OCI-LY3 (cell line): ENCODE measurements at regions not wholly inside any gene's neighbourhood (a gene's known extent, or its start where the extent isn't known, plus 50 kb on each side); places are given as distances from the start of the nearest gene placed in this dataset.

ENCODE experiments used
- H2AFZ ChIP-seq: fragments of 200-600, 300-600 bp; shearing (Covaris generic); 2 replicates; pipeline ENCODE4 v1.6.0; 2014; ENCODE audit warnings: antibody characterized with exemption, low read depth, low read length
- H3K27ac ChIP-seq: fragments of 200-600, 300-600 bp; sonication (generic); 2 replicates; pipeline ENCODE4 v1.5.1; 2014; ENCODE audit warnings: mild to moderate bottlenecking, low read length, moderate library complexity, mixed read lengths
- H3K27me3 ChIP-seq: fragments of 200-600, 300-600 bp; sonication (generic); 2 replicates; pipeline ENCODE4 v1.6.1; 2014; ENCODE audit warnings: low read depth, low read length, mixed read lengths
- H3K36me3 ChIP-seq: fragments of 200-600, 300-600 bp; sonication (generic); replicated peaks from 2 replicates; pipeline ENCODE3; 2014; ENCODE audit warnings: low read depth, low read length, mixed read lengths
- H3K4me1 ChIP-seq: fragments of 300-600, 200-600 bp; sonication (generic); 2 replicates; pipeline ENCODE4 v1.6.1; 2014; ENCODE audit warnings: low read length, mixed read lengths
- H3K4me2 ChIP-seq: fragments of 200-600, 300-600 bp; sonication (generic); 2 replicates; pipeline ENCODE4 v1.6.1; 2014; ENCODE audit warnings: low read length, mixed read lengths
- H3K4me3 ChIP-seq: fragments of 300-600, 200-600 bp; sonication (generic); 2 replicates; pipeline ENCODE4 v1.5.1; 2014; ENCODE audit warnings: antibody characterized with exemption, mild to moderate bottlenecking, low read length, moderate library complexity
- H3K79me2 ChIP-seq: fragments of 300-600, 200-600 bp; shearing (Covaris generic); 2 replicates; pipeline ENCODE4 v1.6.1; 2014; ENCODE audit warnings: mild to moderate bottlenecking, low read length, mixed read lengths
- H3K9ac ChIP-seq: fragments of 300-600, 200-600 bp; shearing (Covaris generic); 2 replicates; pipeline ENCODE4 v1.6.0; 2014; ENCODE audit warnings: mild to moderate bottlenecking, low read length, moderate library complexity
- H3K9me3 ChIP-seq: fragments of 200-600, 300-600 bp; shearing (Covaris generic); 2 replicates; pipeline ENCODE4 v1.6.1; 2014; ENCODE audit warnings: low read length, mixed read lengths; ENCODE audit not compliant: insufficient read depth
- H4K20me1 ChIP-seq: fragments of 200-600, 300-600 bp; sonication (generic); 2 replicates; pipeline ENCODE4 v1.6.1; 2016; ENCODE audit warnings: low read length, mixed read lengths; ENCODE audit not compliant: insufficient read depth
- EZH2phosphoT487 ChIP-seq: fragments of 200-600 bp; shearing (Covaris generic); IDR thresholded peaks from 2 replicates; pipeline ENCODE4 v1.6.1; 2018; ENCODE audit warnings: antibody characterized with exemption, mixed run types, low read depth
- TF ChIP-seq, protein P1 (sequence below): fragments of 200-600, 300-600 bp; sonication (generic); IDR thresholded peaks from 2 replicates; pipeline ENCODE4 v1.5.1; 2014; ENCODE audit warnings: antibody characterized with exemption, low read length, low read depth

DNA sequence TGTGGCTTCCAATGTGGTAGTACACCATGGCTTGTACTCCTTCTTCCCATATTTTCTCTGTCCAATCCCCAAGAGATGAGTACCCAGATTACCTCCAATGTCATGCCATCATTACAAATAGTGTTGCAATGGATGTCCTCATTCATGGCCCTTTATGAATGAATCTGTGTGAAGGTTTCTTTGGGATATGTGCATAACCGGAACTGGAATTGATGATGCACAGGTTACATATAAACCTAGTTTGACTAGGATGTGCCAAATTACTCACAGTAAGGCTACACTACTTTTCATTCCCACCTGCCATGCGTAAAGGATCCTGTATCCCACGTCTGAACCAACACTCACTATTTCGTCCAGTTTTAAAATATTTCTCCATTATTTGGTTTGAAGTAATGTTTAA, 173.9 kb upstream of the CXCR4 start:
- Histone ChIP-seq H3K4me3 (no peak overlapping the region), H2AFZ (no peak overlapping the region), H3K9me3 (no peaks in the 10 kb centered on the region), H3K79me2 (no peaks in the 10 kb centered on the region), H3K4me1 (no peaks in the 10 kb centered on the region), H3K27me3 (no peaks in the 10 kb centered on the region), H4K20me1 (no peaks in the 10 kb centered on the region), H3K27ac (no peak overlapping the region), H3K9ac (no peak overlapping the region), H3K4me2 (no peak overlapping the region), H3K36me3 (no peaks in the 10 kb centered on the region)
- TF ChIP-seq EZH2phosphoT487 = no peak
- TF ChIP-seq, protein P1, sequence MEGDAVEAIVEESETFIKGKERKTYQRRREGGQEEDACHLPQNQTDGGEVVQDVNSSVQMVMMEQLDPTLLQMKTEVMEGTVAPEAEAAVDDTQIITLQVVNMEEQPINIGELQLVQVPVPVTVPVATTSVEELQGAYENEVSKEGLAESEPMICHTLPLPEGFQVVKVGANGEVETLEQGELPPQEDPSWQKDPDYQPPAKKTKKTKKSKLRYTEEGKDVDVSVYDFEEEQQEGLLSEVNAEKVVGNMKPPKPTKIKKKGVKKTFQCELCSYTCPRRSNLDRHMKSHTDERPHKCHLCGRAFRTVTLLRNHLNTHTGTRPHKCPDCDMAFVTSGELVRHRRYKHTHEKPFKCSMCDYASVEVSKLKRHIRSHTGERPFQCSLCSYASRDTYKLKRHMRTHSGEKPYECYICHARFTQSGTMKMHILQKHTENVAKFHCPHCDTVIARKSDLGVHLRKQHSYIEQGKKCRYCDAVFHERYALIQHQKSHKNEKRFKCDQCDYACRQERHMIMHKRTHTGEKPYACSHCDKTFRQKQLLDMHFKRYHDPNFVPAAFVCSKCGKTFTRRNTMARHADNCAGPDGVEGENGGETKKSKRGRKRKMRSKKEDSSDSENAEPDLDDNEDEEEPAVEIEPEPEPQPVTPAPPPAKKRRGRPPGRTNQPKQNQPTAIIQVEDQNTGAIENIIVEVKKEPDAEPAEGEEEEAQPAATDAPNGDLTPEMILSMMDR = no peak

DNA sequence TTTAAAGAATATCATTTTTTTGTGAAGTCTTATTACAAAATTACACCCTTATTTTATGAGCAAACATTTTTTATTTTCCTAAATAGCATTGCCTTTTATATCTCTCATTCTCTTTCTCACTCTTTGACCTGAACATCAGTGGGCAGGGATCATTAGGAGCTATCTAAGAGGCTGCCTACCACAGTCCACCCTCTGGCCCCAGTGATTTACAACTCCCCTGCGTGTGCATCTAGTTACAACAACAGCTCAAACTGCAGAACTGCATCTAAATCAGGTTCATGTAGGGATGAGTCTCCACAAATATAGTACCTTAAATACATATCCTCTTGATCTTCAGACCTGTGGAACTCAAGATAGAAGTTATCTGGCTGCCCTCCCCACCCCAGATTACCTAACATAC, 172.4 kb upstream of the CXCR4 start:
- H3K4me2 ChIP-seq = no peak overlapping the region
- H3K79me2 ChIP-seq = no peaks in the 10 kb centered on the region
- H3K9ac ChIP-seq = no peak overlapping the region
- TF ChIP-seq, protein P1 = no peak
- no peak for TF ChIP-seq EZH2phosphoT487
- H3K36me3 ChIP-seq = no peaks in the 10 kb centered on the region
- no peak overlapping the region for H3K4me3 ChIP-seq
- H3K9me3 ChIP-seq = no peaks in the 10 kb centered on the region
- no peaks in the 10 kb centered on the region for H4K20me1 ChIP-seq
- H3K27ac ChIP-seq = no peak overlapping the region
- H3K4me1 ChIP-seq = peaks cover 4% of the 10 kb centered on the region; the same call in 1 of the 2 replicates
- no peak overlapping the region for H2AFZ ChIP-seq
- H3K27me3 ChIP-seq = no peaks in the 10 kb centered on the region

DNA sequence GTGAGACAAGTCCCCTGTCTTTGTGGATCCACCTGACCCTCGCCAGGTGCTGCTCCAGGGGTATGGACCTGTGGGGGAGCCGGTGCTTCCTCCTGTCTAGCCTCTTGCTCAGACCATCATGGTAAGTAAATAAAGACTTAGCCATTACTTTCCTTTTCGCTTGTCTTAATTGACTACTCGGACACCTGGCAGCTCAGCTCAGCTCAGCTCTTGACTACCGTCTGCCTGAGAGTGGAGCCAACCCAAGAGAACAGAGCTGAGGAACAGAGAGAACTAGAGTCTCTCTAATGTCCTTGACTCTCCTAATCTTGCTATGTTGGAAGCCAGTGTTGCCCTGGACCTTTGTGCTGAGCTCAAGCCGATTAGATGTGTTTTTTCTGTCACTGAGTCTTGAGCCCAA, 170.3 kb upstream of the CXCR4 start:
- Histone ChIP-seq H3K4me1 (peaks cover 7% of the 10 kb centered on the region; the same call in 1 of the 2 replicates), H3K27me3 (no peaks in the 10 kb centered on the region), H4K20me1 (no peaks in the 10 kb centered on the region), H3K4me3 (no peak overlapping the region), H3K9me3 (no peaks in the 10 kb centered on the region), H2AFZ (no peak overlapping the region), H3K79me2 (no peaks in the 10 kb centered on the region), H3K9ac (no peak overlapping the region), H3K4me2 (no peak overlapping the region), H3K36me3 (no peaks in the 10 kb centered on the region), H3K27ac (no peak overlapping the region)
- no peak for TF ChIP-seq EZH2phosphoT487
- TF ChIP-seq, protein P1 = no peak

DNA sequence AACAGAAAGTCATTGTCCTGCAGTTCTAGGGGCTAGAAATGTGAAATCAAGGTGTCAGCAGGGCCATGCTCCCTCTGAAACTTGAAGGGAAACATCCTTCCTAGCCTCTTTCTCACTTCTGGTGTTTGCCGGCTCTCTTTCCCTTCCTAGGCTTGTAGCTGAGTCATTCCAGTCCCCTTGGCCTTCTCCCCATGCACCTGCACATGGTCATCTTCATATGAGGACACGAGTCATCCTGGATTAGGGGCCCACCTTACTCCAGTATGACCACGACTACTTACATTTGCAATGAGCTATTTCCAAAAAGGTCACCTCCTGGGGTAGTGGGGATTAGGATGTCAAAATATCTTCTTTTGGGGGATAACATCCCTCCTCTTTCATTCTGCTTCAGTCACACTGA, 168.5 kb upstream of the CXCR4 start:
- H3K9ac ChIP-seq = no peak overlapping the region
- H4K20me1 ChIP-seq = no peaks in the 10 kb centered on the region
- peaks cover 7% of the 10 kb centered on the region; the same call in 1 of the 2 replicates for H3K4me1 ChIP-seq
- no peak for TF ChIP-seq EZH2phosphoT487
- no peak overlapping the region for H3K4me2 ChIP-seq
- H3K9me3 ChIP-seq = no peaks in the 10 kb centered on the region
- H3K27ac ChIP-seq = no peak overlapping the region
- no peak overlapping the region for H2AFZ ChIP-seq
- H3K79me2 ChIP-seq = no peaks in the 10 kb centered on the region
- H3K27me3 ChIP-seq = no peaks in the 10 kb centered on the region
- no peak overlapping the region for H3K4me3 ChIP-seq
- no peaks in the 10 kb centered on the region for H3K36me3 ChIP-seq
